ENCODE measurements at regions not wholly inside any gene's neighbourhood (a gene's known extent, or its start where the extent isn't known, plus 50 kb on each side); places are given as distances from the start of the nearest gene placed in this dataset.

DNA sequence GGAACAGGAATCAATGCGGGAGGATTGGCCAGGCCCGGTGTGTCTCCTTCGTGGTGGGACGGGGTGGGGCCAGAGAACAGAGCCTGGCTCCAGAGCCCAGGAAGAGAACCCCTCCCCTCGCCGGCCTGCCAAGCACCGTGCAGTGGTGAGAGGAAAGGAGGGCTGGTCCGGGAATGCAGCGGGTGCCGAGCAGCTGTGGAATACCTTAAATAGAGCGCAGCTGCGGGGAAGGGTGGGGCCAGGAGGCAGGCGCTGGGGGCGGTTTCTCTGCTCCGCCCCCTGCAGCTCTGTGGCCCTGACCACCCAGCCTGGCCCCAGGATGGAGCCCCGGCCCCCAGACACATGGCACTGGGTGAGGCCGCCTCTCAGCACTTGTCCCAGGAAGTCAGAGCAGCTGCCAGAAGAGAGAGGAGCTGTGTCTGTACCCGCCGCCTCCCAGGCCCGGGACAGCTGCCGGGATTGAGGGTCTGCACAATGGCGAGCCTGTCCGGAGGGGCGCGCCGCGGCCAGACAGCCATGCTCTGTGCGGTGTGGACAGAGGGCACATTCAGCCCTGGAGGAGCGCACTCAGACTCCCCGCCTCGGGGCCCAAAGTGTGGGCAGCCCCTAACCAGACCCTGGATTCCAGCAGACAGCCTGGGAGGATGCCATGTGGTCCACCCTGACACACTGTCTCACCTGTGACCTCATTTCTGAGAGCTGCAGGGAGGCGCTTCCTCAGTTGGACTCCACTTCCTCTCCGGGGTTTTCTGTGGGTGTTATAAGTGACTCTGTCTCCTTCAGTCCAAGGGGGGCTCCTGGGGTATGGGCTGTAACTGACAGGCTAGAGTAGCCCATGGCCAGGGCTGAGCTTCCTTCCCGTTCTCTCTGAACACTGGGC, 268.8 kb downstream of the SEC14L1 start:
- TF ChIP-seq FOXK1 (CRISPR knock-in tag; IDR thresholded peaks at IDR 0.05) (no peak), ZNF423 (CRISPR knock-in tag; IDR thresholded peaks at IDR 0.05) (no peak), ESRRA (CRISPR knock-in tag; IDR thresholded peaks at IDR 0.05; ENCODE audit: borderline replicate concordance) (no peak), NFYB (CRISPR knock-in tag; conservative IDR thresholded peaks at IDR 0.05; ENCODE audit: low read depth) (no peak), ZNF317 (CRISPR knock-in tag; IDR thresholded peaks at IDR 0.05; ENCODE audit: borderline replicate concordance, low read depth) (no peak), ZNF416 (CRISPR knock-in tag; IDR thresholded peaks at IDR 0.05) (no peak), ZNF232 (CRISPR knock-in tag; IDR thresholded peaks at IDR 0.05) (no peak)
- TF ChIP-seq, protein P1, sequence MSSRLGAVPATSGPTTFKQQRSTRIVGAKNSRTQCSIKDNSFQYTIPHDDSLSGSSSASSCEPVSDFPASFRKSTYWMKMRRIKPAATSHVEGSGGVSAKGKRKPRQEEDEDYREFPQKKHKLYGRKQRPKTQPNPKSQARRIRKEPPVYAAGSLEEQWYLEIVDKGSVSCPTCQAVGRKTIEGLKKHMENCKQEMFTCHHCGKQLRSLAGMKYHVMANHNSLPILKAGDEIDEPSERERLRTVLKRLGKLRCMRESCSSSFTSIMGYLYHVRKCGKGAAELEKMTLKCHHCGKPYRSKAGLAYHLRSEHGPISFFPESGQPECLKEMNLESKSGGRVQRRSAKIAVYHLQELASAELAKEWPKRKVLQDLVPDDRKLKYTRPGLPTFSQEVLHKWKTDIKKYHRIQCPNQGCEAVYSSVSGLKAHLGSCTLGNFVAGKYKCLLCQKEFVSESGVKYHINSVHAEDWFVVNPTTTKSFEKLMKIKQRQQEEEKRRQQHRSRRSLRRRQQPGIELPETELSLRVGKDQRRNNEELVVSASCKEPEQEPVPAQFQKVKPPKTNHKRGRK (CRISPR knock-in tag; IDR thresholded peaks at IDR 0.05; ENCODE audit: borderline replicate concordance): no peak
- TF ChIP-seq, protein P2, sequence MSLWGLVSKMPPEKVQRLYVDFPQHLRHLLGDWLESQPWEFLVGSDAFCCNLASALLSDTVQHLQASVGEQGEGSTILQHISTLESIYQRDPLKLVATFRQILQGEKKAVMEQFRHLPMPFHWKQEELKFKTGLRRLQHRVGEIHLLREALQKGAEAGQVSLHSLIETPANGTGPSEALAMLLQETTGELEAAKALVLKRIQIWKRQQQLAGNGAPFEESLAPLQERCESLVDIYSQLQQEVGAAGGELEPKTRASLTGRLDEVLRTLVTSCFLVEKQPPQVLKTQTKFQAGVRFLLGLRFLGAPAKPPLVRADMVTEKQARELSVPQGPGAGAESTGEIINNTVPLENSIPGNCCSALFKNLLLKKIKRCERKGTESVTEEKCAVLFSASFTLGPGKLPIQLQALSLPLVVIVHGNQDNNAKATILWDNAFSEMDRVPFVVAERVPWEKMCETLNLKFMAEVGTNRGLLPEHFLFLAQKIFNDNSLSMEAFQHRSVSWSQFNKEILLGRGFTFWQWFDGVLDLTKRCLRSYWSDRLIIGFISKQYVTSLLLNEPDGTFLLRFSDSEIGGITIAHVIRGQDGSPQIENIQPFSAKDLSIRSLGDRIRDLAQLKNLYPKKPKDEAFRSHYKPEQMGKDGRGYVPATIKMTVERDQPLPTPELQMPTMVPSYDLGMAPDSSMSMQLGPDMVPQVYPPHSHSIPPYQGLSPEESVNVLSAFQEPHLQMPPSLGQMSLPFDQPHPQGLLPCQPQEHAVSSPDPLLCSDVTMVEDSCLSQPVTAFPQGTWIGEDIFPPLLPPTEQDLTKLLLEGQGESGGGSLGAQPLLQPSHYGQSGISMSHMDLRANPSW (CRISPR knock-in tag; conservative IDR thresholded peaks at IDR 0.05; ENCODE audit: low read depth): no peak
- TF ChIP-seq, protein P3, sequence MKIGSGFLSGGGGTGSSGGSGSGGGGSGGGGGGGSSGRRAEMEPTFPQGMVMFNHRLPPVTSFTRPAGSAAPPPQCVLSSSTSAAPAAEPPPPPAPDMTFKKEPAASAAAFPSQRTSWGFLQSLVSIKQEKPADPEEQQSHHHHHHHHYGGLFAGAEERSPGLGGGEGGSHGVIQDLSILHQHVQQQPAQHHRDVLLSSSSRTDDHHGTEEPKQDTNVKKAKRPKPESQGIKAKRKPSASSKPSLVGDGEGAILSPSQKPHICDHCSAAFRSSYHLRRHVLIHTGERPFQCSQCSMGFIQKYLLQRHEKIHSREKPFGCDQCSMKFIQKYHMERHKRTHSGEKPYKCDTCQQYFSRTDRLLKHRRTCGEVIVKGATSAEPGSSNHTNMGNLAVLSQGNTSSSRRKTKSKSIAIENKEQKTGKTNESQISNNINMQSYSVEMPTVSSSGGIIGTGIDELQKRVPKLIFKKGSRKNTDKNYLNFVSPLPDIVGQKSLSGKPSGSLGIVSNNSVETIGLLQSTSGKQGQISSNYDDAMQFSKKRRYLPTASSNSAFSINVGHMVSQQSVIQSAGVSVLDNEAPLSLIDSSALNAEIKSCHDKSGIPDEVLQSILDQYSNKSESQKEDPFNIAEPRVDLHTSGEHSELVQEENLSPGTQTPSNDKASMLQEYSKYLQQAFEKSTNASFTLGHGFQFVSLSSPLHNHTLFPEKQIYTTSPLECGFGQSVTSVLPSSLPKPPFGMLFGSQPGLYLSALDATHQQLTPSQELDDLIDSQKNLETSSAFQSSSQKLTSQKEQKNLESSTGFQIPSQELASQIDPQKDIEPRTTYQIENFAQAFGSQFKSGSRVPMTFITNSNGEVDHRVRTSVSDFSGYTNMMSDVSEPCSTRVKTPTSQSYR (CRISPR knock-in tag; IDR thresholded peaks at IDR 0.05): no peak
- Mint-ChIP-seq H3K36me3 (0 out of 2 replicates have a peak, but pooled peaks cover 2% of the 10 kb centered on the region), H3K27ac (peak overlapping the region; percentile 80), H3K9me3 (no peaks in the 10 kb centered on the region), H3K4me1 (peaks cover 39% of the 10 kb centered on the region), H3K4me3 (no peak overlapping the region), H3K27me3 (ENCODE audit: low read depth) (no peaks in the 10 kb centered on the region)
- peak; percentile 70 for DNase-seq (ENCODE audit: low spot score)
- ATAC-seq: peak; percentile 89
- POLR2A ChIA-PET: interaction anchor here (0.6 to 0.8 kb wide), 2 partner anchors 10 to 458 kb away, joined by 4 read pairs; no protein-coding TSS in a partner anchor
- CTCF ChIA-PET: interaction anchor here (1.1 to 2.9 kb wide), 5 partner anchors 9 to 41 kb away, joined by 3 to 16 read pairs (median 7); no protein-coding TSS in a partner anchor

DNA sequence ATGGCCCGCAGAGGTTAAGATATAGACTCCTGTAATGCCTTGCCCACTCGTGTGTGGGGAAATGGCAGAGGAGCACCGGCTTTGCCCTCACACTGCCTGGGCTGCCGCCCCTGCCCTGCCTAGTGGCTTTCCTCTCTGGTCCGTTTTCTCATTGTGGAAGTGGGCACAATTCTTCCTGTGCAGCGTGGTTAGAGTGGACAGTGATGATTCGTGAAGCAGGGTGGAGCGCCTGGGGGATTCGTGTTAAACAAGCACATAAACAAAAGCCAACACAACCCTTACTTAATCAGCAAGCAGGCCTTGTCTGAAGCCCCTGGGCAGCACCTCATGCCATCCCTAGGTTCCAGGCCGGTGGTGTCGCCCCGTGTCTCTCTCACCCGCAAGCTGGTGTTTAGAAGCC, 269.7 kb downstream of the SEC14L1 start:
- ATAC-seq (no peak), DNase-seq (ENCODE audit: low spot score) (no peak)
- Mint-ChIP-seq H3K9me3 (no peaks in the 10 kb centered on the region), H3K27ac (peak overlapping the region; percentile 71; the same call in 1 of the 2 replicates), H3K36me3 (0 out of 2 replicates have a peak, but pooled peaks cover 2% of the 10 kb centered on the region), H3K27me3 (ENCODE audit: low read depth) (no peaks in the 10 kb centered on the region), H3K4me1 (peaks cover 34% of the 10 kb centered on the region), H3K4me3 (no peak overlapping the region)
- POLR2A ChIA-PET: no interaction called here
- CTCF ChIA-PET: interaction anchor here (2.8 to 2.9 kb wide), 2 partner anchors 10 to 20 kb away, joined by 15 to 16 read pairs; no protein-coding TSS in a partner anchor
- TF ChIP-seq ESRRA (CRISPR knock-in tag; IDR thresholded peaks at IDR 0.05; ENCODE audit: borderline replicate concordance): no peak
- no peak for TF ChIP-seq ZNF423 (CRISPR knock-in tag; IDR thresholded peaks at IDR 0.05)
- TF ChIP-seq, protein P4, sequence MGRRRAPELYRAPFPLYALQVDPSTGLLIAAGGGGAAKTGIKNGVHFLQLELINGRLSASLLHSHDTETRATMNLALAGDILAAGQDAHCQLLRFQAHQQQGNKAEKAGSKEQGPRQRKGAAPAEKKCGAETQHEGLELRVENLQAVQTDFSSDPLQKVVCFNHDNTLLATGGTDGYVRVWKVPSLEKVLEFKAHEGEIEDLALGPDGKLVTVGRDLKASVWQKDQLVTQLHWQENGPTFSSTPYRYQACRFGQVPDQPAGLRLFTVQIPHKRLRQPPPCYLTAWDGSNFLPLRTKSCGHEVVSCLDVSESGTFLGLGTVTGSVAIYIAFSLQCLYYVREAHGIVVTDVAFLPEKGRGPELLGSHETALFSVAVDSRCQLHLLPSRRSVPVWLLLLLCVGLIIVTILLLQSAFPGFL (CRISPR knock-in tag; IDR thresholded peaks at IDR 0.05; ENCODE audit: borderline replicate concordance): no peak
- no peak for TF ChIP-seq FOXJ3 (CRISPR knock-in tag; IDR thresholded peaks at IDR 0.05; ENCODE audit: borderline replicate concordance)
- TF ChIP-seq ELF4 (CRISPR knock-in tag; IDR thresholded peaks at IDR 0.05; ENCODE audit: low read depth): no peak
- TF ChIP-seq TEAD4 (CRISPR knock-in tag; IDR thresholded peaks at IDR 0.05): no peak
- TF ChIP-seq, protein P5, sequence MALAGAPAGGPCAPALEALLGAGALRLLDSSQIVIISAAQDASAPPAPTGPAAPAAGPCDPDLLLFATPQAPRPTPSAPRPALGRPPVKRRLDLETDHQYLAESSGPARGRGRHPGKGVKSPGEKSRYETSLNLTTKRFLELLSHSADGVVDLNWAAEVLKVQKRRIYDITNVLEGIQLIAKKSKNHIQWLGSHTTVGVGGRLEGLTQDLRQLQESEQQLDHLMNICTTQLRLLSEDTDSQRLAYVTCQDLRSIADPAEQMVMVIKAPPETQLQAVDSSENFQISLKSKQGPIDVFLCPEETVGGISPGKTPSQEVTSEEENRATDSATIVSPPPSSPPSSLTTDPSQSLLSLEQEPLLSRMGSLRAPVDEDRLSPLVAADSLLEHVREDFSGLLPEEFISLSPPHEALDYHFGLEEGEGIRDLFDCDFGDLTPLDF (CRISPR knock-in tag; IDR thresholded peaks at IDR 0.05): no peak
- TF ChIP-seq JUN (CRISPR knock-in tag; IDR thresholded peaks at IDR 0.05): no peak
- TF ChIP-seq TEAD1 (CRISPR knock-in tag; IDR thresholded peaks at IDR 0.05): no peak
- no peak for TF ChIP-seq GRHL2 (CRISPR knock-in tag; IDR thresholded peaks at IDR 0.05; ENCODE audit: insufficient replicate concordance, severe bottlenecking)
- no peak for TF ChIP-seq NR1H2 (CRISPR knock-in tag; IDR thresholded peaks at IDR 0.05)
- TF ChIP-seq, protein P6, sequence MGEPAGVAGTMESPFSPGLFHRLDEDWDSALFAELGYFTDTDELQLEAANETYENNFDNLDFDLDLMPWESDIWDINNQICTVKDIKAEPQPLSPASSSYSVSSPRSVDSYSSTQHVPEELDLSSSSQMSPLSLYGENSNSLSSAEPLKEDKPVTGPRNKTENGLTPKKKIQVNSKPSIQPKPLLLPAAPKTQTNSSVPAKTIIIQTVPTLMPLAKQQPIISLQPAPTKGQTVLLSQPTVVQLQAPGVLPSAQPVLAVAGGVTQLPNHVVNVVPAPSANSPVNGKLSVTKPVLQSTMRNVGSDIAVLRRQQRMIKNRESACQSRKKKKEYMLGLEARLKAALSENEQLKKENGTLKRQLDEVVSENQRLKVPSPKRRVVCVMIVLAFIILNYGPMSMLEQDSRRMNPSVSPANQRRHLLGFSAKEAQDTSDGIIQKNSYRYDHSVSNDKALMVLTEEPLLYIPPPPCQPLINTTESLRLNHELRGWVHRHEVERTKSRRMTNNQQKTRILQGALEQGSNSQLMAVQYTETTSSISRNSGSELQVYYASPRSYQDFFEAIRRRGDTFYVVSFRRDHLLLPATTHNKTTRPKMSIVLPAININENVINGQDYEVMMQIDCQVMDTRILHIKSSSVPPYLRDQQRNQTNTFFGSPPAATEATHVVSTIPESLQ (CRISPR knock-in tag; IDR thresholded peaks at IDR 0.05): no peak

Data from WTC11 (cell line).